ENCODE measurements at regions not wholly inside any gene's neighbourhood (a gene's known extent, or its start where the extent isn't known, plus 50 kb on each side); places are given as distances from the start of the nearest gene placed in this dataset.

- Histone ChIP-seq H3K27me3 (ENCODE audit: control insufficient read depth in 1 of 2, insufficient read depth in 2 of 2, low read length in 2 of 2) (no peaks in the 10 kb centered on the region), H3K36me3 (ENCODE audit: control insufficient read depth in 1 of 2, insufficient read depth in 2 of 2, low read length in 2 of 2) (no peaks in the 10 kb centered on the region), H3K9me3 (ENCODE audit: control insufficient read depth in 1 of 2, low read length in 2 of 2) (no peaks in the 10 kb centered on the region), H3K4me1 (ENCODE audit: control insufficient read depth in 1 of 2, insufficient read depth in 2 of 2, low read length in 2 of 2) (no peaks in the 10 kb centered on the region), H3K4me3 (ENCODE audit: low read depth in 1 of 2, low read length in 2 of 2) (no peak overlapping the region), H3K9ac (ENCODE audit: low read depth in 1 of 2, low read length in 2 of 2) (no peak overlapping the region), H3K27ac (ENCODE audit: low read depth, low read length) (no peak overlapping the region)
Measured at GRCh38 chr6:25085756-25086155, 150.0 kb upstream of the RIPOR2 start.

- Histone ChIP-seq H3K4me1 (ENCODE audit: control insufficient read depth in 1 of 2, insufficient read depth in 2 of 2, low read length in 2 of 2) (no peaks in the 10 kb centered on the region), H3K27ac (ENCODE audit: low read depth, low read length) (no peak overlapping the region), H3K9ac (ENCODE audit: low read depth in 1 of 2, low read length in 2 of 2) (no peak overlapping the region), H3K27me3 (ENCODE audit: control insufficient read depth in 1 of 2, insufficient read depth in 2 of 2, low read length in 2 of 2) (no peaks in the 10 kb centered on the region), H3K4me3 (ENCODE audit: low read depth in 1 of 2, low read length in 2 of 2) (no peak overlapping the region), H3K36me3 (ENCODE audit: control insufficient read depth in 1 of 2, insufficient read depth in 2 of 2, low read length in 2 of 2) (no peaks in the 10 kb centered on the region), H3K9me3 (ENCODE audit: control insufficient read depth in 1 of 2, low read length in 2 of 2) (no peaks in the 10 kb centered on the region)
Measured at GRCh38 chr6:25086500-25087091, 150.8 kb upstream of the RIPOR2 start.

- Histone ChIP-seq H3K4me3 (ENCODE audit: low read depth in 1 of 2, low read length in 2 of 2) (no peak overlapping the region), H3K9me3 (ENCODE audit: control insufficient read depth in 1 of 2, low read length in 2 of 2) (no peaks in the 10 kb centered on the region), H3K36me3 (ENCODE audit: control insufficient read depth in 1 of 2, insufficient read depth in 2 of 2, low read length in 2 of 2) (no peaks in the 10 kb centered on the region), H3K4me1 (ENCODE audit: control insufficient read depth in 1 of 2, insufficient read depth in 2 of 2, low read length in 2 of 2) (no peaks in the 10 kb centered on the region), H3K9ac (ENCODE audit: low read depth in 1 of 2, low read length in 2 of 2) (no peak overlapping the region), H3K27me3 (ENCODE audit: control insufficient read depth in 1 of 2, insufficient read depth in 2 of 2, low read length in 2 of 2) (no peaks in the 10 kb centered on the region), H3K27ac (ENCODE audit: low read depth, low read length) (no peak overlapping the region)
Measured at GRCh38 chr6:25088513-25088912, 152.8 kb upstream of the RIPOR2 start.

- Histone ChIP-seq H3K4me3 (ENCODE audit: low read depth in 1 of 2, low read length in 2 of 2) (no peak overlapping the region), H3K9ac (ENCODE audit: low read depth in 1 of 2, low read length in 2 of 2) (no peak overlapping the region), H3K36me3 (ENCODE audit: control insufficient read depth in 1 of 2, insufficient read depth in 2 of 2, low read length in 2 of 2) (no peaks in the 10 kb centered on the region), H3K27me3 (ENCODE audit: control insufficient read depth in 1 of 2, insufficient read depth in 2 of 2, low read length in 2 of 2) (no peaks in the 10 kb centered on the region), H3K27ac (ENCODE audit: low read depth, low read length) (no peak overlapping the region), H3K4me1 (ENCODE audit: control insufficient read depth in 1 of 2, insufficient read depth in 2 of 2, low read length in 2 of 2) (no peaks in the 10 kb centered on the region), H3K9me3 (ENCODE audit: control insufficient read depth in 1 of 2, low read length in 2 of 2) (no peaks in the 10 kb centered on the region)
Measured at GRCh38 chr6:25089442-25089841, 153.7 kb upstream of the RIPOR2 start.

GRCh38 chr6:25094726-25095125 is 159.0 kb upstream of the RIPOR2 start:
- Histone ChIP-seq H3K4me3 (ENCODE audit: low read depth in 1 of 2, low read length in 2 of 2) (no peak overlapping the region), H3K4me1 (ENCODE audit: control insufficient read depth in 1 of 2, insufficient read depth in 2 of 2, low read length in 2 of 2) (no peaks in the 10 kb centered on the region), H3K36me3 (ENCODE audit: control insufficient read depth in 1 of 2, insufficient read depth in 2 of 2, low read length in 2 of 2) (peaks cover 0 to 4% of the 10 kb centered on the region in 2 donors), H3K9me3 (ENCODE audit: control insufficient read depth in 1 of 2, low read length in 2 of 2) (no peaks in the 10 kb centered on the region), H3K9ac (ENCODE audit: low read depth in 1 of 2, low read length in 2 of 2) (no peak overlapping the region), H3K27me3 (ENCODE audit: control insufficient read depth in 1 of 2, insufficient read depth in 2 of 2, low read length in 2 of 2) (no peaks in the 10 kb centered on the region), H3K27ac (ENCODE audit: low read depth, low read length) (no peak overlapping the region)

GRCh38 chr6:25100288-25100687 is 164.5 kb upstream of the RIPOR2 start:
- Histone ChIP-seq H3K27me3 (ENCODE audit: control insufficient read depth in 1 of 2, insufficient read depth in 2 of 2, low read length in 2 of 2) (no peaks in the 10 kb centered on the region), H3K4me1 (ENCODE audit: control insufficient read depth in 1 of 2, insufficient read depth in 2 of 2, low read length in 2 of 2) (no peaks in the 10 kb centered on the region), H3K36me3 (ENCODE audit: control insufficient read depth in 1 of 2, insufficient read depth in 2 of 2, low read length in 2 of 2) (peaks cover 3 to 4% of the 10 kb centered on the region in 2 donors), H3K4me3 (ENCODE audit: low read depth in 1 of 2, low read length in 2 of 2) (no peak overlapping the region), H3K9me3 (ENCODE audit: control insufficient read depth in 1 of 2, low read length in 2 of 2) (no peaks in the 10 kb centered on the region), H3K9ac (ENCODE audit: low read depth in 1 of 2, low read length in 2 of 2) (no peak overlapping the region), H3K27ac (ENCODE audit: low read depth, low read length) (no peak overlapping the region)

- no peak overlapping the region for H3K4me3 ChIP-seq (ENCODE audit: low read depth in 1 of 2, low read length in 2 of 2)
- no peak overlapping the region for H3K9ac ChIP-seq (ENCODE audit: low read depth in 1 of 2, low read length in 2 of 2)
- H3K27ac ChIP-seq (ENCODE audit: low read depth, low read length) = no peak overlapping the region
- peaks cover 8 to 23% of the 10 kb centered on the region in 2 donors for H3K36me3 ChIP-seq (ENCODE audit: control insufficient read depth in 1 of 2, insufficient read depth in 2 of 2, low read length in 2 of 2)
- H3K4me1 ChIP-seq (ENCODE audit: control insufficient read depth in 1 of 2, insufficient read depth in 2 of 2, low read length in 2 of 2) = no peaks in the 10 kb centered on the region
- H3K27me3 ChIP-seq (ENCODE audit: control insufficient read depth in 1 of 2, insufficient read depth in 2 of 2, low read length in 2 of 2) = no peaks in the 10 kb centered on the region
- no peaks in the 10 kb centered on the region for H3K9me3 ChIP-seq (ENCODE audit: control insufficient read depth in 1 of 2, low read length in 2 of 2)
Measured at GRCh38 chr6:25103603-25104002, 167.8 kb upstream of the RIPOR2 start.

- H3K9me3 ChIP-seq (ENCODE audit: control insufficient read depth in 1 of 2, low read length in 2 of 2) = no peaks in the 10 kb centered on the region
- no peak overlapping the region for H3K27ac ChIP-seq (ENCODE audit: low read depth, low read length)
- H3K9ac ChIP-seq (ENCODE audit: low read depth in 1 of 2, low read length in 2 of 2) = no peak overlapping the region
- no peak overlapping the region for H3K4me3 ChIP-seq (ENCODE audit: low read depth in 1 of 2, low read length in 2 of 2)
- no peaks in the 10 kb centered on the region for H3K27me3 ChIP-seq (ENCODE audit: control insufficient read depth in 1 of 2, insufficient read depth in 2 of 2, low read length in 2 of 2)
- H3K4me1 ChIP-seq (ENCODE audit: control insufficient read depth in 1 of 2, insufficient read depth in 2 of 2, low read length in 2 of 2) = no peaks in the 10 kb centered on the region
- H3K36me3 ChIP-seq (ENCODE audit: control insufficient read depth in 1 of 2, insufficient read depth in 2 of 2, low read length in 2 of 2) = peaks cover 11 to 23% of the 10 kb centered on the region in 2 donors
Measured at GRCh38 chr6:25105070-25105925, 169.5 kb upstream of the RIPOR2 start.

GRCh38 chr6:25107218-25107617 is 171.5 kb upstream of the RIPOR2 start:
- no peak overlapping the region for H3K4me3 ChIP-seq (ENCODE audit: low read depth in 1 of 2, low read length in 2 of 2)
- H3K4me1 ChIP-seq (ENCODE audit: control insufficient read depth in 1 of 2, insufficient read depth in 2 of 2, low read length in 2 of 2) = no peaks in the 10 kb centered on the region
- no peak overlapping the region for H3K27ac ChIP-seq (ENCODE audit: low read depth, low read length)
- H3K9me3 ChIP-seq (ENCODE audit: control insufficient read depth in 1 of 2, low read length in 2 of 2) = no peaks in the 10 kb centered on the region
- no peak overlapping the region for H3K9ac ChIP-seq (ENCODE audit: low read depth in 1 of 2, low read length in 2 of 2)
- peaks cover 11 to 23% of the 10 kb centered on the region in 2 donors for H3K36me3 ChIP-seq (ENCODE audit: control insufficient read depth in 1 of 2, insufficient read depth in 2 of 2, low read length in 2 of 2)
- no peaks in the 10 kb centered on the region for H3K27me3 ChIP-seq (ENCODE audit: control insufficient read depth in 1 of 2, insufficient read depth in 2 of 2, low read length in 2 of 2)

- Histone ChIP-seq H3K27ac (ENCODE audit: low read depth, low read length) (no peak overlapping the region), H3K4me1 (ENCODE audit: control insufficient read depth in 1 of 2, insufficient read depth in 2 of 2, low read length in 2 of 2) (no peaks in the 10 kb centered on the region), H3K9me3 (ENCODE audit: control insufficient read depth in 1 of 2, low read length in 2 of 2) (no peaks in the 10 kb centered on the region), H3K36me3 (ENCODE audit: control insufficient read depth in 1 of 2, insufficient read depth in 2 of 2, low read length in 2 of 2) (peaks cover 16 to 27% of the 10 kb centered on the region in 2 donors), H3K9ac (ENCODE audit: low read depth in 1 of 2, low read length in 2 of 2) (no peak overlapping the region), H3K4me3 (ENCODE audit: low read depth in 1 of 2, low read length in 2 of 2) (no peak overlapping the region), H3K27me3 (ENCODE audit: control insufficient read depth in 1 of 2, insufficient read depth in 2 of 2, low read length in 2 of 2) (no peaks in the 10 kb centered on the region)
Measured at GRCh38 chr6:25111782-25112181, 167.4 kb upstream of the CARMIL1 start.

All from duodenal mucosa (tissue), 2 donors.